Upper lobe of left lung (tissue), 6 donors: ENCODE measurements at regions not wholly inside any gene's neighbourhood (a gene's known extent, or its start where the extent isn't known, plus 50 kb on each side); places are given as distances from the start of the nearest gene placed in this dataset.

Source experiments
- ATAC-seq, 2 donors: fragments of 200-7000 bp; cut with Tn5 transposase; one replicate each; pipeline ENCODE4 v1.9.1; 2022; ENCODE audit warnings: mild to moderate bottlenecking in 2 of 2, moderate library complexity in 2 of 2; ENCODE audit not compliant: low FRiP score in 2 of 2
- DNase-seq, 2 donors: peaks; one replicate each; pipeline ENCODE4 v3.0.0-alpha.2; 2019 to 2020
- H3K27ac ChIP-seq, 4 donors: fragments of 200-600 bp; sonication (generic); one replicate each; pipeline ENCODE4 v1.5.1; 2016 to 2019
- H3K27me3 ChIP-seq, 4 donors: fragments of 200-600 bp; sonication (generic); one replicate each; pipeline ENCODE4 v1.5.1; 2017 to 2019
- H3K36me3 ChIP-seq, 4 donors: fragments of 200-600 bp; sonication (generic); one replicate each; pipeline ENCODE4 v1.5.1; 2016 to 2019
- H3K4me1 ChIP-seq, 4 donors: fragments of 200-600 bp; sonication (generic); one replicate each; pipeline ENCODE4 v1.5.1; 2018 to 2019
- H3K4me3 ChIP-seq, 4 donors: fragments of 200-600 bp; sonication (generic); one replicate each; pipeline ENCODE4 v1.5.1; 2017 to 2019; ENCODE audit warnings: mild to moderate bottlenecking in 2 of 4, moderate library complexity in 1 of 4
- H3K9me3 ChIP-seq, 4 donors: fragments of 200-600 bp; sonication (generic); one replicate each; pipeline ENCODE4 v1.5.1; 2018 to 2019
- EP300 ChIP-seq, 4 donors: sonication (generic); formaldehyde crosslinking; IDR thresholded peaks; one replicate each; pipeline ENCODE4 v1.5.1; 2017; ENCODE audit warnings: antibody characterized with exemption in 4 of 4, control low read depth in 2 of 4
- POLR2A ChIP-seq, 4 donors: fragments of 450-650 bp; IDR thresholded peaks; one replicate each; pipeline ENCODE4 v1.5.1; 2016 to 2017; ENCODE audit warnings: antibody characterized with exemption in 4 of 4, mild to moderate bottlenecking in 2 of 4
- POLR2AphosphoS5 ChIP-seq, 2 donors: sonication (generic); formaldehyde crosslinking; IDR thresholded peaks; one replicate each; pipeline ENCODE4 v1.5.1; 2017; ENCODE audit warnings: antibody characterized with exemption in 2 of 2
- WGBS, 2 donors: methylation state at CpG; one replicate each; pipeline ENCODE4 v1.1.5; 2017 to 2018; 5-methylcytosine and 5-hydroxymethylcytosine counted together
- TF ChIP-seq, protein P1 (sequence below), 6 experiments: fragments of 450-650 bp in 4 of 6; fragments of 200-600 bp in 2 of 6; sonication (generic) in 2 of 6; IDR thresholded peaks; one replicate each; pipeline ENCODE4 v1.5.1; 2016 to 2019; ENCODE audit warnings: antibody characterized with exemption in 6 of 6
- donor health status: DM: no; HTN: no; CAD: no; lungs with moderate emphysema.
- donor health status: DM: no; HTN: yes; CAD: no; lungs with severe emphysema.

- peaks cover 0 to 11% (median 0%) of the 10 kb centered on the region in 4 donors for H3K9me3 ChIP-seq
- H3K4me3 ChIP-seq = no peak overlapping the region
- no peaks in the 10 kb centered on the region for H3K27me3 ChIP-seq
- no peaks in the 10 kb centered on the region for H3K4me1 ChIP-seq
- ATAC-seq = no peak
- no peak for DNase-seq
- H3K36me3 ChIP-seq = no peaks in the 10 kb centered on the region
- TF ChIP-seq POLR2AphosphoS5 (IDR thresholded peaks at IDR 0.05) (no peak), EP300 (IDR thresholded peaks at IDR 0.05) (no peak), POLR2A (IDR thresholded peaks at IDR 0.05) (no peak)
- TF ChIP-seq, protein P1, sequence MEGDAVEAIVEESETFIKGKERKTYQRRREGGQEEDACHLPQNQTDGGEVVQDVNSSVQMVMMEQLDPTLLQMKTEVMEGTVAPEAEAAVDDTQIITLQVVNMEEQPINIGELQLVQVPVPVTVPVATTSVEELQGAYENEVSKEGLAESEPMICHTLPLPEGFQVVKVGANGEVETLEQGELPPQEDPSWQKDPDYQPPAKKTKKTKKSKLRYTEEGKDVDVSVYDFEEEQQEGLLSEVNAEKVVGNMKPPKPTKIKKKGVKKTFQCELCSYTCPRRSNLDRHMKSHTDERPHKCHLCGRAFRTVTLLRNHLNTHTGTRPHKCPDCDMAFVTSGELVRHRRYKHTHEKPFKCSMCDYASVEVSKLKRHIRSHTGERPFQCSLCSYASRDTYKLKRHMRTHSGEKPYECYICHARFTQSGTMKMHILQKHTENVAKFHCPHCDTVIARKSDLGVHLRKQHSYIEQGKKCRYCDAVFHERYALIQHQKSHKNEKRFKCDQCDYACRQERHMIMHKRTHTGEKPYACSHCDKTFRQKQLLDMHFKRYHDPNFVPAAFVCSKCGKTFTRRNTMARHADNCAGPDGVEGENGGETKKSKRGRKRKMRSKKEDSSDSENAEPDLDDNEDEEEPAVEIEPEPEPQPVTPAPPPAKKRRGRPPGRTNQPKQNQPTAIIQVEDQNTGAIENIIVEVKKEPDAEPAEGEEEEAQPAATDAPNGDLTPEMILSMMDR (IDR thresholded peaks at IDR 0.05) = no peak
- H3K27ac ChIP-seq = no peak overlapping the region
Measured at GRCh38 chr21:16943231-16943630, 569.6 kb upstream of the CXADR start.

GRCh38 chr21:16945580-16945979, 567.3 kb upstream of the CXADR start:
- TF ChIP-seq EP300 (IDR thresholded peaks at IDR 0.05) = no peak
- TF ChIP-seq POLR2A (IDR thresholded peaks at IDR 0.05) = no peak
- TF ChIP-seq POLR2AphosphoS5 (IDR thresholded peaks at IDR 0.05) = no peak
- TF ChIP-seq, protein P1 (IDR thresholded peaks at IDR 0.05) = no peak
- H3K36me3 ChIP-seq = no peaks in the 10 kb centered on the region
- H3K9me3 ChIP-seq = peaks cover 0 to 11% (median 0%) of the 10 kb centered on the region in 4 donors
- WGBS, 2 donors = 85 to 92% methylated on average over 2 to 3 of the region's 3 CpGs
- no peak for DNase-seq
- no peak for ATAC-seq
- H3K27ac ChIP-seq = no peak overlapping the region
- no peaks in the 10 kb centered on the region for H3K27me3 ChIP-seq
- H3K4me1 ChIP-seq = no peaks in the 10 kb centered on the region
- no peak overlapping the region for H3K4me3 ChIP-seq

DNA sequence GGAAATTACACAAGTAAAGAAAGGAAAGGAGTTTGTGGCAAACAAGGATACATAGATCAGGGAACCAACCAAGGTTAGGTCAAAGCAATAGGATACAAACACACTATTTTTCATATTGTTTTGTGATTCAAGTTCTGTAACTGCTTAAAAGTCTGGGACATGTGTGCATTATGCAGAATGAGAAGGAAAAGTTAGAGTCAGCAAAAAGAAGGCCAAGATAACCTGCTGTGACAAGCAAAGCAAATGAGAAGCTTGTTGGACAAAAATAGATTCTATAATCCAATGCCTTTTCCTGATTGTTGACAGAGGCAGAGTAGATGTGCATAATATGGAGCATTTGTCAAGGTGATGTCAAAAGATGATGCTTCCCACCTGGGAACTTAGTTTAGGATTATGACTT, 556.0 kb upstream of the CXADR start:
- ATAC-seq (no peak), DNase-seq (no peak)
- H3K27me3 ChIP-seq = no peaks in the 10 kb centered on the region
- H3K4me1 ChIP-seq = no peaks in the 10 kb centered on the region
- TF ChIP-seq, protein P1 (IDR thresholded peaks at IDR 0.05) = no peak
- no peak for TF ChIP-seq POLR2AphosphoS5 (IDR thresholded peaks at IDR 0.05)
- no peak for TF ChIP-seq EP300 (IDR thresholded peaks at IDR 0.05)
- TF ChIP-seq POLR2A (IDR thresholded peaks at IDR 0.05) = no peak
- H3K36me3 ChIP-seq = no peaks in the 10 kb centered on the region
- H3K4me3 ChIP-seq = no peak overlapping the region
- no peaks in the 10 kb centered on the region for H3K9me3 ChIP-seq
- H3K27ac ChIP-seq = no peak overlapping the region

DNA sequence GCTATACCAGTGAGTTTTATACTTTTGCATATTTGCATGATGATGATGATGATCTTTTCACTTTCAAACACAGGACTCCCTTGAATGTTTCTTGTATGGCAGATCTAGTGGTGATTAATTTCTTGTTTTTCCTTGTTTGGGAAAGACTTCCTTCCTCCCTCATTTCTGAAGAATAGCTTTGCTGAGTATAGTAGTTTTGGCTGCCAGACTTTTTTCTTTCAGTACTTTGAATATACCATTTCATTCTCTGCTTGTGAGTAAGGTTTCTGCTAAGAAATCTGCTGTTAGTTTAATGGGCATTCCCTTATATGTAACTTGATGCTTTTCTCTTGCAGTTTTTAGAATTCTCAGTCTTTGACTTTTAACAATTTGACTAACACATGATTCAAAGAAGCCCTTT, 547.4 kb upstream of the CXADR start:
- TF ChIP-seq EP300 (IDR thresholded peaks at IDR 0.05) (no peak), POLR2AphosphoS5 (IDR thresholded peaks at IDR 0.05) (no peak), POLR2A (IDR thresholded peaks at IDR 0.05) (no peak)
- TF ChIP-seq, protein P1 (IDR thresholded peaks at IDR 0.05) = no peak
- no peak for ATAC-seq
- Histone ChIP-seq H3K4me1 (no peaks in the 10 kb centered on the region), H3K9me3 (peaks cover 0 to 7% (median 3%) of the 10 kb centered on the region in 4 donors), H3K36me3 (no peaks in the 10 kb centered on the region), H3K4me3 (no peak overlapping the region), H3K27ac (no peak overlapping the region), H3K27me3 (no peaks in the 10 kb centered on the region)
- DNase-seq = no peak

DNA sequence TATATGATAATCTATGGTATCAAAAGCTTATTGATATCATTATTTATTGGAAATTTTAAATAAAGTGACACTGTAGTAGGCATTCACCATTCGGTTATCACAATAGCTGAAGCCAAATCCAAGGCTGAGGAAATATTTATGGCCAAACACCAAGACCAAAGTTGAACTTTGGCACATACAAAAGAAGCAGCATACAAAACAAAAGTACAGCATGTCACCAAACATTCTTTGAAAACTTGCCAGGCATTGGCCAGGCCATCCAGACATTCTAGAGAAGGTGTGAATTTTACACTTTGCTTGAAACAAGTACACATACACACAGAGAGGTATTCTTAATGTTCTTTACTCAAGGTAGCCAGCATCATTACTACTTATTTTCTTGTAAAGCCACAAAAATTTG, 544.4 kb upstream of the CXADR start:
- Histone ChIP-seq H3K4me1 (no peaks in the 10 kb centered on the region), H3K27me3 (no peaks in the 10 kb centered on the region), H3K9me3 (peaks cover 0 to 7% (median 3%) of the 10 kb centered on the region in 4 donors), H3K27ac (no peak overlapping the region), H3K4me3 (no peak overlapping the region), H3K36me3 (no peaks in the 10 kb centered on the region)
- WGBS, 2 donors = 76 to 79% methylated on average over 1 of the region's 1 CpG
- DNase-seq (no peak), ATAC-seq (no peak)
- TF ChIP-seq POLR2A (IDR thresholded peaks at IDR 0.05) (no peak), EP300 (IDR thresholded peaks at IDR 0.05) (no peak), POLR2AphosphoS5 (IDR thresholded peaks at IDR 0.05) (no peak)
- TF ChIP-seq, protein P1 (IDR thresholded peaks at IDR 0.05) = no peak
